Esophagus mucosa (tissue), 1 donor: ENCODE measurements at regions not wholly inside any gene's neighbourhood (a gene's known extent, or its start where the extent isn't known, plus 50 kb on each side); places are given as distances from the start of the nearest gene placed in this dataset.
"Not testable (repeated sequence)": the region's sequence is repeated elsewhere in the genome, so short reads cannot be mapped to it uniquely, and the experiment has no call there.

Experiments used
- ATAC-seq: fragments of 200-7000 bp; cut with Tn5 transposase; one replicate; pipeline ENCODE4 v1.9.1; 2020
- donor health status: DM: yes; HTN: yes; CAD: no.

DNA sequence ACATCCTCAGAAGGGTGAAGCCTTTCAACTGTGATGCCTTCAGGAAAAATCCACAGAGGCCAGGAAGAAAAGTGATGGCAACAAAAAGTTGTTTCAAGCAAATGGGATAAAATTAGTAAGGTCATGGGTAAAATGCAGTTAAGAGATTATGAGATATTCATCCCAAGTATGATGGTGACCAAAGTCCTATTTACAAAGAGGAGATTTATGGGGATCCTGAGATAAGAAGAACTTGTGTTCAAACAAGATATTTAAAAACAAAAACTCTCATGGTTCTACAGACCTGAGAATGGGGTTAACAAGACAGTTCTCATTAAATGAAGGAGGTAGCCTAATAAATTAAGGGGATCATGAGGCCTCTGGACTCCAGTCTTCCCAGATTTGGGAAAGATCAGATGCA lies 184.4 kb downstream of the FCRL5 start:
- ATAC-seq, result no peak

DNA sequence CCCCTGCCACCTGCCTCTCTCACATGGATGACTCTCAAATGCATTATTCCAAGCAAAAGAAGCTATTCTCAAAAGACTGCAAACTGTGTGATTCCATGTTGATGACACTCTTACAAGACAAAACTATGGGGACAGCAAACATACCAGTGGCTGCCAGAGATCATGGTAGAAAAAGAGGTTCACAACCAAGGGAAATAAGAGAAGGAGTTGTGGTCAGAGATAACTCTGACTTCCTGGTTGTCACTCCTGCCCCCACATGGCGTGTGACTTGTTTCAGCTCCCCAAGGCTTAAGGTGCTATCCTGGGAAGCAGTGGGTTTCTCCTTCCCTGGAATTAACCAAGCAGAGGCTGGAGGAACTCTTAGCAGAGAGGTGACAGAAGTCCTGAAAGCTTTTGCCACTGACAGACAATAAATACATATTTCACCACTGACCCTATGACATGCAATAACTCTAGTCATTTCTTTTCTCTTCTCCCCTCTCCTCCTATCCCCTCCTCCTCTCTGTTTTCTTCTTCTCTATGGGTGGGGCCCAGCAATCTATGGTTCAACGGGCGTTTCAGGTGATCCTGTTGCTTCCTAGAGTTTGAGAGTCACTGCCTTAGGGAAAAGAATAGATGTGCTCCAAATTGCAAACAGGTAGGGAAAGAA lies 185.1 kb downstream of the FCRL5 start:
- ATAC-seq, result no peak

DNA sequence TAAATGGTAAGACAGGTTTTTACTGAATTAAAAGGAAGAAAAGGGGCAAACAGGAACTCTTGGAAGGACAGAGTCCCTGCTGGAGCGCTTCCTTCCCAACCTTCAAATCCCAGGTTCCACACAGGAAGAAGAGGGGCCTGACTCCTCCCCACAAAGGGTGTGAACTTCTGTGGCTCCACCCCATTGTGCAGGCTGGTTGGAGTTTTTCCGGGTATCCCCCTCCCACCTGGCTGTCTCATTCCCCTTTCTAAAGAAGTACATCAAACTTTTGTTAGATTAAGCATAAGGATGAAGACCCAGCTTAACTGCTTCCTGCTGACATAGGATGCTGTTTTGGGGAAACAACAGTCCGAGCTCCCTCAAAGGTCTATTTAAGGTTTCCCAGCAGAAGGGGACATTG lies 187.7 kb downstream of the FCRL5 start:
- ATAC-seq, result no peak

DNA sequence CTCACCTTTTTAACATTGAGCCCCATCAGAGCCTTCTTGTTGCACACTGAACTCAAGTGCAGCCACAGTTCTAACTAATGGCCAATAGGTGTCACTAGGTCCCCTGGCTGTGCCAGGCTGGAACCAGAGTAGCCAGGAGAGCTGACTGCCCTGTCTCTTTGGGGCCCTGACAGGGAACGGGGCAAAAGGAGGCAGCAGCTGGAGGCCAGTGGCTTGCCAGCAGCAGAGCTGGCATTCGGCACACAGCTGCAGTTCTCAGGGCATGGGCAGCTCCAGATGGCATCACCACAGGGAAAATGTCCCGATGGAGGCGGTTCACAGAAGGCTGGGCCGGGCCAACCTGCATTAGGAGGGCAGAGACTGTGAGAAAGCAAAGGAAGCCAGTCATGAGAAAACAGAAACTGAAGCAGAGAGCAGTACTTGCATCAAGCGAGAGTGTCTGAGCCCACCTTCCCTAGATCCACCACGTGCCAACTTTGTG lies 188.6 kb downstream of the FCRL5 start:
- peak; percentile 71 for ATAC-seq

DNA sequence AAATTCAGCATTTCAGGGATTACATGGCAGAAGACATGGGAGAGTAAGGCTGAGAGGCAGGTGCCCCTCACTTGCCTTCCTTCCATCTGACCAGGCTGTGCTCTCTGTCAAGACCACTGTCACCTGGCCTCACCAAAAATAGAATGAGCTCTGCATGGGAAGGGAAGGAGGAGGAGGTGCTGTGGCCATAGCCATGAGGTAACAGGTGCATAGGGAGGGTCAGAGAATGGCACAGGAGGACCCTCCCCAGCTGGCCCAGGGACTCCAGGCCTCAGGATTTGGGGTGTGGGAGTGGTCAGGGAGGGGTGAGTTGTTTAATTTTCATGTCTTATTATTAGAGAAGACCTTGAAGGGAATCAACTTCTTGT lies 192.3 kb downstream of the FCRL5 start:
- no peak for ATAC-seq

DNA sequence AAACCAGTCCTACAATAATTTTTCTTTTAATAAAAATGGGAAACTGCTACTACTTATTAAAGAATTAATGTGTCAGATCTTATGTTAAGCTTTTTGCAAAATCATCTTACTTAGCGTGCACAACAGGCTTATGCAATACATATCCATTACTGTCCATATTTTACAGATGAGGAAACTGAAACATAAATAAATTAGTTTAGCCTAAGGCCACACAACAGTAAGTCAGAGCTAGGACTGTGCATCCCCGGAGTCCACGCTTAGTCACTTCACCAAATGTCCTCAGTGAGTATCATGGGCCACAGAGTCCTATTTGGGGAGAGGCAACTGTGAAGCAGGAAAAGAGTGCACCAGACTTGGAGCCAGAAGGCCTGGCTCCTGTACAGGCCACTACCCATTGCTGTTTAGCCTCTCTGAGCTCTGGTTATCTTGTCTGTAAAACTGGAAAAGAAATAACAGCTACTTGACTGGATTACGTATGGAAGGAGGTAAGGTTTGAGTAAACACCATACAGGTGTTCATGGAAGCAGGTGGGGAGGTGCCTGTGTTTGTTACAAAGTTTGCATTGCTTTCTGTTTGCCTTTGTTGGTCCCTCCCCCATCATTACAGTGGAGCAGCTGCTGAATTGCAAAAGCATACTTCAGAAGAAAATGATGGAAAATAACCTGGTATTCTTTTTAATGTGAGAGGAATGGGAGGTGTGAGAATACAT lies 192.8 kb downstream of the FCRL5 start:
- no peak for ATAC-seq

DNA sequence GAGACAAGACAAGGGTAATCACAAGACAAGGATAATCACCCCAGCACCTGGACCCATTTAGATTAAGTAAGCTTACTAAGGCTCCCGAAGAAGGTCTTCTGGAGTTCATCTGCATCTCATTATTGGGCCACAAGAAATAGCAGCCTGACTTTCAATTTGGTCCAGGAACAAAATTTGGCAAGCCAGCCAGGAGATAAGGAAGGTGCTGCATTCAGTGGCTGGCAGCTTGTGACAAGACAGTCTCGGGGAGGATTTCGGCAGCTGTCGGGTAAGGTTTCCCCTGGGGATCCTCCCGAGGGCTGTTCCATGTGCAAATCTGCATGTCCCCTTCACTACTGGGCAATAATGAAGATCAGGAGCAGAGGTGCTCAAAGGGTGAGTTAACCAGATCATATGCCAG lies 195.2 kb downstream of the FCRL5 start:
- no peak for ATAC-seq

DNA sequence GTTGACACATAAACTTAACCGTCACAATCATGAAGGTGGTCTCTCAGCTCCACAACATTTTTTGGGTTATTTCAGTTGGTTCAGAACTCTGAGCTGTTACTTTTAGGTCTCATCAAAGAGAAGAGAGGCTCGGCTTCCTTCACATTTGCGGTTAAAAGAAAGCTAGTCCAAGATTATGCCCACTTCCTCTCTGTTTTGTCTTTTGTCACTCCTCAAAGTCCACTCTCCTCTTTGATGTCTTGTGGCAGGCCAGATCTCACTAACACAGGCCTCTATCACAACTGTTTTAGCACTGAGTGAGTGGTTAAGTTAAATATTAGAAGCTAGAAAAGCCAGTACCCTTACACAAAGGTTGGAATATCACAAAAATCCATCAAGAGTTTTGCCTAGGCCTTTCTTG lies 195.7 kb downstream of the FCRL5 start:
- no peak for ATAC-seq

DNA sequence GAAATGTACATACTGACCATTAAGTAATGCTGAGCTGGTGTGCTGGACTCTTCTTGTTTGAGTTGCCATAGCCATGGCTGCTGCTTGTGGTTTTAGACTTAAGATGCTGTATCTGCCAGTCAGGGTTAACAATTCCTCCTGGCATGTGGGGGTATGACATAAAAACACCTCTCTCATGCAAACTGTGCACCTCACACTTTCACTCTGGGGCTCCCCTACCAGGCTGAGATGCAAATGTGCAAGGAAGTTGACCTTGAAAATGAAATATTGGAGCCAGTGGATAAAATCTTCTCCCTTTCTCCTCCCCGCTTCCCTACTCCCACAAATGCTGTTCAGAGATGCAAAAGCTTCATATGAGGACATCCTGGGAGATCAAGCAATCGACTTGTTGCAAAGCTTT lies 198.8 kb downstream of the FCRL5 start:
- ATAC-seq, result no peak

DNA sequence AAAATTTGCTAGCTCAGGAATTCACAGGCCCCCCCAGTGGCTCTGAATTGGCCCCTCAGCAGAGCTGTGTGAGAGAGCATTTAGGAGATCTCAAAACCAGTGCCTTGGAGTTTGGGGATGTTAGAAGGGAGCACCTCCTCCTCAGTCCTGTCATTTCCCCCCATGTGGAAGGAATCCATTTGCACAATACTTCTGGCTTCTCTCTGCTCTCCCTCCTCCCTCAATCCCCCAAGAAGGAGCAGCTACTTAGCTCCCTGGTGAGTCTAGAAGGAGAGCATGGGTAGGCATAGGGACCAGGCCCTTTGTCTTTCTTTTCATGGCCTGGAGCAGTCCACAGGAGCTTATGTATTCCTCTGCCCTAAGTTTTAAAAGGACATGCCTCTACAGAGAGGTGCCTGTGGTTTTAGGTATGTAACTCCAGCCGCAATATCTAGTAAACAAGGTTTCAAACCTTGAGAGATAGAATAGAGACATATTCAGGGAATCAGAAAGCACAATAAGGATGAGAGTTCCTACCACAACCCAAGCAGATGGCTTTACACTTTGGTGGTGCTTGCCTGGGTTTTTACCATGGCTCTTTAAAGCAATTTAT lies 199.4 kb downstream of the FCRL5 start:
- ATAC-seq, result no peak

DNA sequence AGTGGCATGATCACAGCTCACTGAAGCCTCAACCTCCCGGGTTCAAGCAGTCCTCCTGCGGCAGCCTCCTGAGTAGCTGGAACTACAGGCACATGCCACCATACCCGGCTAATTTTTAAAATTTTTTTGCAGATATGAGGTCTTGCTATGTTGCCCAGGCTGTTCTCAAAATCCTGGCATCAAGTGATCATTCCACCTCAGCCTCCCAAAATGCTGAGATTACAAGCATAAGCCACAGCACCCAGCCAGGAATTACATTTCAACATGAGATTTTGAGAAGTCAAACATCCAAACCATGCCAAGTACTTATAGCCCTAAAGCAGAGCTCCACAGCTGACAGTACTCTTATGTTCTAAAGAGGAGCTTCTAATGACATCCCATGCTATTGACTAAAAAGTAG lies 200.1 kb downstream of the FCRL5 start:
- ATAC-seq, result no peak

DNA sequence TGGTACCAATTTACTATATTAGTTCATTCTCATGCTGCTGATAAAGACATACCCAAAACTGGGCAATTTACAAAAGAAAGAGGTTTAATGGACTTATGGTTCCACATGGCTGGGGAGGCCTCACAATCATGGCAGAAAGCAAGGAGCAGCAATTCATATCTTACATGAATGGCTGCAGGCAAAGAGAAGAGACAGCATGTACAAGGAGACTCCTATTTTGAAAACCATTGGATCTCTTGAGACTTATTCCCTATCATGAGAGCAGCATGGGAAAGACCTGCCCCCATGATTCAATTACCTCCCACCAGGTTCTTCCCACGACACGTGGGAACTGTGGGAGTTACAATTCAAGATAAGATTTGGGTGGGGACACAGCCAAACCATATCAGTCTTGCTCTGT lies 200.5 kb downstream of the FCRL5 start:
- ATAC-seq, result not testable (repeated sequence)

DNA sequence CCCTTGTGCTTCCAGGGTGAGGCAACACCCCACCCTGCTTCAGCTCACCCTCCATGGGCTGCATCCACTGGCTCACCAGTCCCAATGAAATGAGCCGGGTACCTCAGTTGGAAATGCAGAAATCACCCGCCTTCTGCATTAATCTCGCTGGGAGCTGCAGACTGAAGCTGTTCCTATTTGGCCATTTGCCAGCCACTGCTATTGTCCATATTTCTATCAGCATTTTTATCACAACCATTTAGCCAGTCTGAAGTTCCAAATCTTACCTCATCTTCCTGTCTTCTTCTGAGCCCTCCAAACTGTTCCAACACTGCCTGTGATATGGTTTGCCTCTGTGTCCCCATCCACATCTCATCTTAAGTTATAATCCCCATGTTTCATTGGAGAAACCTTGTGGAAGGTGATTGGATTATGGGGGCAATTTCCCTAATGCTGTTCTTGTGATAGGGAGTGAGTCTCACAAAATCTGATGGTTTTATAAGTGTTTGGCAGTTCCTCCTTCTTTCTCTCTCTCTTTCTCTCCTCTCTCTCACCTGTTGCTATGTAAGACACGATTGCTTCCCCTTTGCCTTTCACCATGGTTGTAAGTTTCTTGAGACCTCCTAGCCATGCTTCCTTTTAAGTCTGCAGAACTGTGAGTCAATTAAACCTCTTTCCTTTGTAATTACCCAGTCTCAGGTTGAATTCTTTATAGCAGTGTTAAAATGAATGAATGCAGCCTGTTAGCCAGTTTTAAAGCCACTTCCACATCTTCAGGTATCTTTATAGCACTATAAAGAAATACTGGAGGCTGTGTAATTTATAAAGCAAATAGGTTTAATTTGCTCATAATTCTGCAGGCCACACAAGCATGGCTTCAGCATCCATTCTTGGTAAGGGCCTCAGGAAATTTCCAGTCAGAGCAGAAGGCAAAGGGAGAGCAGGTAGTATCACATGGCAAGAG lies 203.5 kb downstream of the FCRL5 start:
- ATAC-seq, result no peak

DNA sequence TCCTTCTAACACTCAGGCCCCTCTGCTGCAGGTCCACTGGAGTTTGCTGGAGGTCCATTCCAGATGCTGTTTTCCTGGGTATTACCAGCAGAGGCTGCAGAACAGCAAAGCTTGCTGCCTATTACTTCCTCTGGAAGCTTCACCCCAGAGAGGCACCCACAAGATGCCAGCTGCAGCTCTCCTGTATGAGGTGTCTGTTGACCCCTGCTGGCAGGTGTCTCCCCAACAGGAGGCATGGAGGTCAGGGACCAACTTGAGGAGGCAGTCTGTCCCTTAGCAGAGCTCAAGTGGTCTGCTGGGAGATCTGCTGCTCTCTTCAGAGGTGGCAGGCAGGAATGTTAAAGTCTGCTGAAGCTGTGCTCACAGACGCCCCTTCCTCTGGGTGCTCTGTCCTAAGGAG lies 204.8 kb downstream of the FCRL5 start:
- no peak for ATAC-seq

DNA sequence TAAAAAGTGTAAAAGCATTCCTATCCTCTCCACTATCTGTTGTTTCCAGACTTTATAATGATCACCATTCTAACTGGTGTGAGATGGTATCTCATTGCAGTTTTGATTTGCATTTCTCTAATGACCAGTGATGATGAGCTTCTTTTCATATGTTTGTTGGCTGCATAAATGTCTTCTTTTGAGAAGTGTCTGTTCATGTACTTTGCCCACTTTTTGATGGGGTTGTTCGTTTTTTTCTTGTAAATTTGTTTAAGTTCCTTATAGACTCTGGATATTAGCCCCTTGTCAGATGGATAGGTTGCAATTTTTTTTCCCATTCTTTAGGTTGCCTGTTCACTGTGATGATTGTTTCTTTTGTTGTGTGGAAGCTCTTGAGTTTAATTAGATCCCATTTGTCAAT lies 199.6 kb upstream of the ETV3 start:
- ATAC-seq, result not testable (repeated sequence)

DNA sequence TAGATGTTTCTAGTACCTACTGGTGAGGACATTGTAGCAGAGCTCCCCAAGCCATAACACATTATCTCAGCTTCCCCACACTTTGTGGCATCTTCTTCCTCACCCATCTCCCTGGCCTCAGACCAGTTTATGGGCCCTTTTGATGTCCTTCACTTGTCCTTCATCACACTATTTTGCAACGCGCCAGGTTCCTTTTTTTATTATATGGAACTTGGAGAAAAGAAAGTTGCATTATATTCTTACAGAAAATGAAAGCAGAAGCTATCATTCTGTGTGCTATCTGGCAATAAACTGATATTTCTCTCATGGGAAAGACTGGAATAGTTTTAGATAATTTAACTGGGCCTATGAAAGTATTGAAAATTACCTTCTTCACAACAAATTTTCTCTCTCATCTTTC lies 196.9 kb upstream of the ETV3 start:
- no peak for ATAC-seq

DNA sequence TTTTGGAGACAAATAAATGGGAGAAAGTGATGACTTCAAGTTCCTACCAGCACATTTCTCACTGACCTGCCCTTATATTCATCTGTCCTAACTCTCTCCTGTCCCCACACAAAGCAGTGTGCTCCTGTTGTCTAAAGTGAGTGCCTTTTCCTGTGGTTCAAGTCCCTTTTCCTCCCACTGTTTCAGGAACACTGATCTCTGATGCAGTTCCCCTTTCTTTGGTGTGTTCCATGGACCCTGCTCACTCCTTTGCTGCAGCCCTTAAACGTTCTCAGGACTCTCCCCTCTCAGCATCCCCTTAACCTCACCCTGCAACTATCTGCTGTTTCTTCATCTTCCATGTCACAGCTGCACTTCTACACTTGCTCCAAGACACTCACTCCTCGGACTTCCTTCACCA lies 195.8 kb upstream of the ETV3 start:
- ATAC-seq, result no peak

DNA sequence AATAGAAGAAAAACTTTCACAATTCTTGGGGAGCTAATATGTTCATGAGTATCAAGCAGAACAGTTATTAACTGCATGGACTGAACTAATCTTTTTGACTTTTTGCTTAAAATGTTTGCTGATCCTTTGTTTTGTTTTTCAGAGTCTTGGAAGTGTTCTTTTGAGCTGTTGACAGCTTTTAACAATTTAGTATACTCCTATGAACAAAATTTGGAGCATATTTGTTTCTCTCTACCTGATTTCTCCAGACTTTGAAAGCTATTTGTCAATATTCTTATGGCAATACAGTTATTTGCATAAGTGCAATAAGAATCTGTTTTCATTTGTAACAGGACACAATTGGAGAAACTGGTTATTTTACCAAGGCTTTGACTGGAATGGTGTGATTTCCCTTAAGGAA lies 192.0 kb upstream of the ETV3 start:
- ATAC-seq, result not testable (repeated sequence)

DNA sequence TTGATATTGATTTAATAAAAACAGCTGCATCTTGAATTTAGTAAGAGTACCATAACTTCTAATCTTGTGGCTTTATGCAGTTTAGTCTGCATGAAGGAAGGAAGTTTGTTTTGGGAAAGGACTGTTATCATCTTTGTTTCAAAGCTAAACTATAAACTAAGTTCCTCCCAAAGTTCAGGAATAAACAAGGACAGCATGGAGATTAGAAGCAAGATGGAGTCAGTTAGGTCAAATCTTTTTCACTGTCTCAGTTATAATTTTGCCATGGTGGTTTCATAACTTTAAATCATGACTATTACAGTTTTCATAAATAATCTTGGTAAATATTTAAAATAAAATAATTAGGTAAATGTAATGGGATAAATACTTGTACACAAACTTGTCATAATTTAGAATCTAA lies 189.9 kb upstream of the ETV3 start:
- not testable (repeated sequence) for ATAC-seq

DNA sequence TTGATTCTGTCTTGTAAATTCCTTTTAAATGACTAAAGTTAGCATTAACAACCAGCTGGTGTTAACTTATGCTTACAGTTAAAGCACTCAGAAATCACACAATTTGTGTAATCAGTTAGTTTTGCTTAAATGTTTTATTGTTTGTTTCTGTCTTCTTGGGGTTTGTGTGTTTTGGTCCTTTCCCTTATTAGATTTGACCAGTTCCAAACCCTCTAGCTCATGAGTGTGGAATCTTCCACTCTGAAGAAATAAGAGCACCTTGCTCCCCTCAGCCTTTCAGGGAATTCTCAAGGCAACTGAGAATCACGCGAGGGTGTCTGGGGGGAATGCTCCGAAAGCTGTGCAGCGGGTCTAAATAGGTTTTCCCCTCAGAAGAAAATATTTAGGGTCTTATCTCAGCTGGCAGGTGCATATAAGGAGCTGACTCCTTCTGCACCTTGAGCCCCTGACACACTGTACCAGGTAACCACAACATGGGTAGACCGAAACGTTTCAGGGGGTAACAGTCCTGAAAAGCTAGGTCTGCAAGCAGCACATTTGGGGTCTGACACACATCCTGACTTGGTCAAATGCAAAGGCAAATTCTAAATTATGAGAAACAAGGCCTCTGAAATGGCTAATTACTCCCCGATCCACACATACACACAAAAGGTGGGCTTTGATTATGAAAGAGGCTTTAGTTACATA lies 188.1 kb upstream of the ETV3 start:
- ATAC-seq, result no peak

DNA sequence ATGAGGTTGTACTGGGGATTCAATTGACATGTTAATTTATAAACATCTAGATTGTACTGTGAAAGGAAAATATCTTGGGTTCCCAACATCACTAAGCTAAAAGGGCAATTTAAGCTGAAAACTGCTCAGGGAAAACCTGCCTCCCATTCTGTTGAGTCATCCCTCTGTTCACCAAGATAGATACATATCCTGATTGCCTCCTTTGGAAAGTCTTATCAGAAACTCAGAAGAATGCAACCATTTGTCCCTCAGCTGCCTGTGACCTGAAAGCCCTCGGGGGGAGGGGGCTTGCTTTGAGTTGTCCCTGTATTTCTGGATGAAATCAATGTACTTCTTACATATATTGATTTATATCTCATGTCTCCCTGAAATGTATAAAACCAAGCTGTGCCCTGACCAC lies 187.0 kb upstream of the ETV3 start:
- ATAC-seq, result no peak

DNA sequence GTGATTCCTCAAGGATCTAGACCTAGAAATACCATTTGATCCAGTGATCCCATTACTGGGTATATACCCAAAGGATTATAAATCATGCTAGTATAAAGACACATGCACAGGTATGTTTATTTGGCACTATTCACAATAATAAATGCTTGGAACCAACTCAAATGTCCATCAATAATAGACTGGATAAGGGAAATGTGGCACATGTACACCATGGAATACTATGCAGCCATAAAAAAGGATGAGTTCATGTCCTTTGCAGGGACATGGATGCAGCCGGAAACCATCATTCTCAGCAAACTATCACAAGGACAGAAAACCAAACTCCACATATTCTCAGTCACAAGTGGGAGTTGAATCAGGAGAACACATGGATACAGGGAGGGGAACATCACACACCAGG lies 183.8 kb upstream of the ETV3 start:
- ATAC-seq, result not testable (repeated sequence)

DNA sequence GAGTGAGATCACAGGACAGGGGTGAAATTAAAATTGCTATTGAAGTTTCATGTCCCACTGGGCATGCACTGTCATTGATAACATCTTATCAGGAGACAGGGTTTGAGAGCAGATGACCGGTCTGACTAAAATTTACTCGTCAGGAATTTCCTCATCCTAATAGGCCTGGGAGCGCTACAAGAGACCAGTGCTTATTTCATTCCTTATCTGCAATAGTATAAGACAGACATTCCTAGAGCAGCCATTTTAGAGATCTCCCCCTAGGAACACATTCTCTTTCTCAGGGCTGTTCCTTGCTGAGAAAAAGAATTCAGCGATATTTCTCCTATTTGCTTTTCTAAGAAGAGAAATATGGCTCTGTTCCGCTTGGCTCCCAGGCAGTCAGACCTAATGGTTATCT lies 181.4 kb upstream of the ETV3 start:
- ATAC-seq, result no peak
